OCI-LY7 (cell line): ENCODE measurements at regions not wholly inside any gene's neighbourhood (a gene's known extent, or its start where the extent isn't known, plus 50 kb on each side); places are given as distances from the start of the nearest gene placed in this dataset.

Experiments
- BruUV-seq: library from RNA; stranded (reverse); fragments of 400-500 nt; replicated peaks from 2 replicates; lab custom pipeline; 2021; lab: Mats Ljungman, UMichigan
- CTCF ChIA-PET: fragments of 300-600 bp; sonication (Branson Sonifier 250); formaldehyde crosslinking; loops from one replicate; lab custom pipeline; 2022; ENCODE audit warnings: antibody characterized with exemption; ENCODE audit not compliant: unreplicated experiment; lab: Charles Lee
- POLR2A ChIA-PET: fragments of 300-600 bp; sonication (Branson Sonifier 250); formaldehyde crosslinking; loops from one replicate; lab custom pipeline; 2022; ENCODE audit warnings: antibody characterized with exemption; lab: Charles Lee
- DNase-seq: peaks from one replicate; pipeline ENCODE4 v3.0.0-alpha.2; 2015; ENCODE audit warnings: low spot score
- H2AFZ ChIP-seq: fragments of 200-600 bp; sonication (generic), shearing (Covaris generic); 2 replicates; pipeline ENCODE4 v1.6.1; 2014; ENCODE audit warnings: mild to moderate bottlenecking, antibody characterized with exemption, low read length, moderate library complexity
- H3K27ac ChIP-seq: fragments of 200-600 bp; sonication (generic); 2 replicates; pipeline ENCODE4 v1.5.1; 2014; ENCODE audit warnings: mixed run types, low read depth, mild to moderate bottlenecking, moderate library complexity, low read length, inconsistent platforms; ENCODE audit not compliant: poor library complexity, severe bottlenecking
- H3K36me3 ChIP-seq: fragments of 200-600 bp; sonication (generic); 2 replicates; pipeline ENCODE4 v1.6.1; 2014; ENCODE audit warnings: mild to moderate bottlenecking, antibody characterized with exemption, low read length, moderate library complexity, mixed read lengths; ENCODE audit not compliant: insufficient read depth
- H3K4me1 ChIP-seq: fragments of 200-600 bp; sonication (generic); 2 replicates; pipeline ENCODE4 v1.5.1; 2014; ENCODE audit warnings: mild to moderate bottlenecking, low read length; ENCODE audit not compliant: insufficient read depth, poor library complexity, severe bottlenecking
- H3K4me2 ChIP-seq: fragments of 200-600 bp; sonication (generic); 2 replicates; pipeline ENCODE4 v1.6.1; 2014; ENCODE audit warnings: mild to moderate bottlenecking, low read length
- H3K4me3 ChIP-seq: fragments of 200-600 bp; sonication (generic); 2 replicates; pipeline ENCODE4 v1.5.1; 2014; ENCODE audit warnings: mild to moderate bottlenecking, low read depth, low read length; ENCODE audit not compliant: poor library complexity, severe bottlenecking
- H3K79me2 ChIP-seq: fragments of 200-600 bp; sonication (generic); 2 replicates; pipeline ENCODE4 v1.6.1; 2016; ENCODE audit warnings: low read depth, mild to moderate bottlenecking, low read length, moderate library complexity, mixed read lengths; ENCODE audit not compliant: insufficient read depth
- H3K9me2 ChIP-seq: fragments of 200-600 bp; sonication (generic); 2 replicates; pipeline ENCODE4 v1.6.1; 2016; ENCODE audit warnings: mild to moderate bottlenecking, low read length, mixed read lengths; ENCODE audit not compliant: insufficient read depth
- H3K9me3 ChIP-seq: fragments of 200-600 bp; sonication (generic); 2 replicates; pipeline ENCODE4 v1.6.1; 2014; ENCODE audit warnings: mild to moderate bottlenecking, mixed run types, low read length, mixed read lengths
- H4K20me1 ChIP-seq: fragments of 200-600 bp; sonication (generic); 2 replicates; pipeline ENCODE4 v1.6.1; 2014; ENCODE audit warnings: mild to moderate bottlenecking, antibody characterized with exemption, low read length, moderate library complexity, mixed read lengths; ENCODE audit not compliant: insufficient read depth
- EZH2phosphoT487 ChIP-seq: fragments of 200-600 bp; sonication (generic); IDR thresholded peaks from 2 replicates; pipeline ENCODE4 v1.6.1; 2018; ENCODE audit warnings: low read depth, borderline replicate concordance, mild to moderate bottlenecking, mixed run types, antibody characterized with exemption, low read length, moderate library complexity, mixed read lengths
- intact Hi-C: fragments of 100-400 bp; cut with micrococcal nuclease; formaldehyde crosslinking; loops from one replicate; pipeline ENCODE4 v1.10.0; 2022; ENCODE audit not compliant: unreplicated experiment
- TF ChIP-seq, protein P1 (sequence below): fragments of 200-600 bp; sonication (generic); conservative IDR thresholded peaks from 2 replicates; pipeline ENCODE4 v1.5.1; 2014; ENCODE audit warnings: mild to moderate bottlenecking, antibody characterized with exemption, low read length, moderate library complexity, mixed read lengths

DNA sequence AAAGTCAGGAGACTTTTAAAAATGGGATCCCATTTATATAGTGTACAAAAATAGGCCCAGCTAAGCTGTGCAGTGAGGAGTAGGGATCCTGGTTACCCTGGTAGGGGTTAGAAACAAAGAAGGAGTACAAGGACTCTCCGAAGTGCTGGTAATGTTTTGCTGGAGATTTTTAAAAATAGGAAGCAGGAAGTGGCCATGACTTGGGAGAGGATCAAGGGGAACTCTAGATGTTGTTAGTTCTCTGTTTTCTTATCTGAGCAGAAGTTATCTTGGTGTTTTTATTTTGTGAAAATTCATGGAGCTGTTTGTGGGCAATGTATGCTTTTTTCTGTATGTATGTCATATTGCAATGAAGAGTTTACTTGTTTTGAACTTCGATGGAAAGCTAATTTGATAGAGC lies 373.9 kb downstream of the SFMBT2 start:
- no peaks in the 10 kb centered on the region for H4K20me1 ChIP-seq
- H3K79me2 ChIP-seq: no peaks in the 10 kb centered on the region
- H3K36me3 ChIP-seq: no peaks in the 10 kb centered on the region
- BruUV-seq: no TSS peak
- H3K27ac ChIP-seq: no peak overlapping the region
- no peaks in the 10 kb centered on the region for H3K9me2 ChIP-seq
- H3K4me2 ChIP-seq: no peak overlapping the region
- intact Hi-C loops: no loop called here
- ChIA-PET CTCF (no interaction called here), POLR2A (interaction anchor here (0.9 kb wide), 1 partner anchor 11 kb away, joined by 6 read pairs; no protein-coding TSS in a partner anchor)
- no peaks in the 10 kb centered on the region for H3K4me1 ChIP-seq
- no peaks in the 10 kb centered on the region for H3K9me3 ChIP-seq
- no peak overlapping the region for H2AFZ ChIP-seq
- H3K4me3 ChIP-seq: no peak overlapping the region
- TF ChIP-seq EZH2phosphoT487: no peak
- TF ChIP-seq, protein P1, sequence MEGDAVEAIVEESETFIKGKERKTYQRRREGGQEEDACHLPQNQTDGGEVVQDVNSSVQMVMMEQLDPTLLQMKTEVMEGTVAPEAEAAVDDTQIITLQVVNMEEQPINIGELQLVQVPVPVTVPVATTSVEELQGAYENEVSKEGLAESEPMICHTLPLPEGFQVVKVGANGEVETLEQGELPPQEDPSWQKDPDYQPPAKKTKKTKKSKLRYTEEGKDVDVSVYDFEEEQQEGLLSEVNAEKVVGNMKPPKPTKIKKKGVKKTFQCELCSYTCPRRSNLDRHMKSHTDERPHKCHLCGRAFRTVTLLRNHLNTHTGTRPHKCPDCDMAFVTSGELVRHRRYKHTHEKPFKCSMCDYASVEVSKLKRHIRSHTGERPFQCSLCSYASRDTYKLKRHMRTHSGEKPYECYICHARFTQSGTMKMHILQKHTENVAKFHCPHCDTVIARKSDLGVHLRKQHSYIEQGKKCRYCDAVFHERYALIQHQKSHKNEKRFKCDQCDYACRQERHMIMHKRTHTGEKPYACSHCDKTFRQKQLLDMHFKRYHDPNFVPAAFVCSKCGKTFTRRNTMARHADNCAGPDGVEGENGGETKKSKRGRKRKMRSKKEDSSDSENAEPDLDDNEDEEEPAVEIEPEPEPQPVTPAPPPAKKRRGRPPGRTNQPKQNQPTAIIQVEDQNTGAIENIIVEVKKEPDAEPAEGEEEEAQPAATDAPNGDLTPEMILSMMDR: no peak
- no peak for DNase-seq

DNA sequence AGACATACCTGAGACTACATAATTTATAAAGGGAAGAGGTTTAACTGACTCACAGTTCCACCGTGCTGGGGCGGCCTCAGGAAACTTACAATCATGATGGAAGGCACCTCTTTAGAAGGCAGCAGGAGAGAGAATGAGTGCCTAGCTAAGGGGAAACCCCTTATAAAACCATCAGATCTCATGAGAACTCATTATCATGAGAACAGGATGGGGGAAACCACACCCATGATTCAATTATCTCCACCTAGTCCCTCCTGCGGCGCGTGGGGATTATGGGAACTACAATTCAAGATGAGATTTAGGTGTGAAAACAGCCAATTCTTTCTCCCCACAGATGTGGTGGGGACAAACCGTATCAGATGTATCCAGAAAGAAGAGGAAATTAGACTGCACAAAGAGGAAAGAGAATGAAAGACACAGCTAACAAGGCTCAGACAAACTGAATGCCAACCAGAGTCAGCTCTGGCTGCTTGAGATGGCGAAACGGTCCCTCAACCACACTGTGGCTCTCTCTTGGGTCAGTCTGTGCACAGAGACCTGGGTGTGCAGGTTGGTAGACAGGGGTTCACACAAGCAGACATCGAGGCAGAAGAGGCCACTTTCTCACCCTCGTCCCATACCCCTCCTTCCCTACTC lies 375.6 kb downstream of the SFMBT2 start:
- intact Hi-C loops: no loop called here
- POLR2A ChIA-PET: no interaction called here
- no peak overlapping the region for H3K4me3 ChIP-seq
- no peaks in the 10 kb centered on the region for H3K79me2 ChIP-seq
- no peaks in the 10 kb centered on the region for H3K4me1 ChIP-seq
- DNase-seq: no peak
- H3K4me2 ChIP-seq: no peak overlapping the region
- H3K27ac ChIP-seq: no peak overlapping the region
- CTCF ChIA-PET: no interaction called here
- H3K9me3 ChIP-seq: no peaks in the 10 kb centered on the region
- H3K36me3 ChIP-seq: no peaks in the 10 kb centered on the region
- no peaks in the 10 kb centered on the region for H4K20me1 ChIP-seq
- H3K9me2 ChIP-seq: no peaks in the 10 kb centered on the region
- TF ChIP-seq EZH2phosphoT487: no peak
- TF ChIP-seq, protein P1: no peak
- BruUV-seq: no TSS peak
- H2AFZ ChIP-seq: no peak overlapping the region

DNA sequence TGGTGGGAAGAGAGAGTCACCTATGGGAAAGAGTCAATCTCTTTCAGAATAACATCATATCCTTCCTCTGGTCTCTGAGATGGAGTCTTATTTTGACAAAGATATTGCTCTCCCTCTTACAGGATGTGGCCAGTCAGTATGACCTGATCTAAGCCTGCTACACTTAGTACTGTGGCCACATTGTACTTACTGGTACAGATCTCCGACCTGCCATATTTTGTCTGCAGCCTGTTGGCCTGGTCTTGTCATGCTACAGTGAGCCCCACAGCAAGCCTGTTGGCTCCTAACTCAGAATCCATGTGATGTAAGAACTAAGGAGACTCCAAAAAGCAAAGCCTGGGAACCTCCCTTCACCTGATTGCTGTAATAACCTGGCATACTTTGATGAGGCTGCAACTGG lies 377.8 kb downstream of the SFMBT2 start:
- Histone ChIP-seq H3K36me3 (no peaks in the 10 kb centered on the region), H3K4me3 (no peak overlapping the region), H3K9me3 (no peaks in the 10 kb centered on the region), H2AFZ (no peak overlapping the region), H3K4me2 (no peak overlapping the region), H3K27ac (no peak overlapping the region), H3K9me2 (no peaks in the 10 kb centered on the region), H4K20me1 (no peaks in the 10 kb centered on the region), H3K79me2 (no peaks in the 10 kb centered on the region), H3K4me1 (no peaks in the 10 kb centered on the region)
- TF ChIP-seq, protein P1: no peak
- ChIA-PET CTCF (no interaction called here), POLR2A (interaction anchor here (1.0 kb wide), 1 partner anchor 526 kb away, joined by 3 read pairs; no protein-coding TSS in a partner anchor)
- DNase-seq: no peak
- BruUV-seq: no TSS peak
- intact Hi-C loops: no loop called here
